Endothelial cell (in vitro differentiated cells): ENCODE measurements at regions not wholly inside any gene's neighbourhood (a gene's known extent, or its start where the extent isn't known, plus 50 kb on each side); places are given as distances from the start of the nearest gene placed in this dataset.

Experiments used
- DNase-seq: peaks from one replicate; pipeline ENCODE4 v3.0.0; 2021; ENCODE audit warnings: low spot score
- H3K27ac Mint-ChIP-seq: one replicate; pipeline ENCODE4 v1.8.0; 2021; ENCODE audit warnings: mixed read lengths, inconsistent platforms; ENCODE audit not compliant: unreplicated experiment
- H3K27me3 Mint-ChIP-seq: one replicate; pipeline ENCODE4 v1.8.0; 2021; ENCODE audit warnings: mild to moderate bottlenecking, moderate library complexity, mixed read lengths, inconsistent platforms; ENCODE audit not compliant: unreplicated experiment
- H3K36me3 Mint-ChIP-seq: one replicate; pipeline ENCODE4 v1.8.0; 2021; ENCODE audit warnings: mild to moderate bottlenecking, low read depth, mixed read lengths, inconsistent platforms; ENCODE audit not compliant: unreplicated experiment
- H3K4me1 Mint-ChIP-seq: one replicate; pipeline ENCODE4 v1.8.0; 2021; ENCODE audit warnings: mild to moderate bottlenecking, mixed read lengths, inconsistent platforms; ENCODE audit not compliant: unreplicated experiment
- H3K4me3 Mint-ChIP-seq: one replicate; pipeline ENCODE4 v1.8.0; 2021; ENCODE audit warnings: mild to moderate bottlenecking, mixed read lengths, inconsistent platforms; ENCODE audit not compliant: unreplicated experiment
- H3K9me3 Mint-ChIP-seq: one replicate; pipeline ENCODE4 v1.8.0; 2021; ENCODE audit warnings: mixed read lengths, inconsistent platforms; ENCODE audit not compliant: unreplicated experiment
- TF ChIP-seq, protein P1 (sequence below): fragments of 200-600 bp; sonication (generic); IDR thresholded peaks from one replicate; pipeline ENCODE4 v1.5.0; 2021; ENCODE audit warnings: antibody characterized with exemption; ENCODE audit not compliant: unreplicated experiment

- no peaks in the 10 kb centered on the region for H3K4me1 Mint-ChIP-seq
- H3K9me3 Mint-ChIP-seq, result peaks cover 3% of the 10 kb centered on the region
- peaks cover 5% of the 10 kb centered on the region for H3K27me3 Mint-ChIP-seq
- no peak overlapping the region for H3K27ac Mint-ChIP-seq
- DNase-seq, result no peak
- H3K4me3 Mint-ChIP-seq, result no peak overlapping the region
- TF ChIP-seq, protein P1, sequence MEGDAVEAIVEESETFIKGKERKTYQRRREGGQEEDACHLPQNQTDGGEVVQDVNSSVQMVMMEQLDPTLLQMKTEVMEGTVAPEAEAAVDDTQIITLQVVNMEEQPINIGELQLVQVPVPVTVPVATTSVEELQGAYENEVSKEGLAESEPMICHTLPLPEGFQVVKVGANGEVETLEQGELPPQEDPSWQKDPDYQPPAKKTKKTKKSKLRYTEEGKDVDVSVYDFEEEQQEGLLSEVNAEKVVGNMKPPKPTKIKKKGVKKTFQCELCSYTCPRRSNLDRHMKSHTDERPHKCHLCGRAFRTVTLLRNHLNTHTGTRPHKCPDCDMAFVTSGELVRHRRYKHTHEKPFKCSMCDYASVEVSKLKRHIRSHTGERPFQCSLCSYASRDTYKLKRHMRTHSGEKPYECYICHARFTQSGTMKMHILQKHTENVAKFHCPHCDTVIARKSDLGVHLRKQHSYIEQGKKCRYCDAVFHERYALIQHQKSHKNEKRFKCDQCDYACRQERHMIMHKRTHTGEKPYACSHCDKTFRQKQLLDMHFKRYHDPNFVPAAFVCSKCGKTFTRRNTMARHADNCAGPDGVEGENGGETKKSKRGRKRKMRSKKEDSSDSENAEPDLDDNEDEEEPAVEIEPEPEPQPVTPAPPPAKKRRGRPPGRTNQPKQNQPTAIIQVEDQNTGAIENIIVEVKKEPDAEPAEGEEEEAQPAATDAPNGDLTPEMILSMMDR, result no peak
- H3K36me3 Mint-ChIP-seq, result peaks cover 1% of the 10 kb centered on the region
These were observed 401.9 kb downstream of the PCDH20 start for GRCh38 chr13:61013796-61014195.

DNA sequence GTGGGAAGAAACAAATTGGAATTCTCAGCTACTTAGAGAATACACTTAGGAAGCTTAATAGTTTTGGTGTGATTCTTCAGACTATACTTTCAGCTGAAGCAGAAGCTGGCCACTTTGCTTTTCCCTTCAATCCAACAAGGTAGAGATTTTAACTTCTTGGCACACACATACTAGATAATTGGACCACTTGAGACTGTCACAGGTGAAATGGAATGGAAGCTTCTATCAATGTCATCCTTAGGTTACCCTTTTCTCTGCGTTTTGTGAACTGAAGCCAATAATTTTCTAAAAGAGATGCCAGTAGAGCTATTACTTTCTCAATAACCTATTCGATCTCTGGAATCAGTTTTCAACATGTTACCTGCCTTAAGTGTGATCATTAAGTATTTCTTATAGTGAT is 405.3 kb downstream of the PCDH20 start:
- Mint-ChIP-seq H3K27me3 (peaks cover 5% of the 10 kb centered on the region), H3K4me3 (no peak overlapping the region), H3K9me3 (peaks cover 16% of the 10 kb centered on the region), H3K36me3 (peaks cover 19% of the 10 kb centered on the region), H3K4me1 (no peaks in the 10 kb centered on the region), H3K27ac (no peak overlapping the region)
- TF ChIP-seq, protein P1, result no peak
- DNase-seq, result no peak

DNA sequence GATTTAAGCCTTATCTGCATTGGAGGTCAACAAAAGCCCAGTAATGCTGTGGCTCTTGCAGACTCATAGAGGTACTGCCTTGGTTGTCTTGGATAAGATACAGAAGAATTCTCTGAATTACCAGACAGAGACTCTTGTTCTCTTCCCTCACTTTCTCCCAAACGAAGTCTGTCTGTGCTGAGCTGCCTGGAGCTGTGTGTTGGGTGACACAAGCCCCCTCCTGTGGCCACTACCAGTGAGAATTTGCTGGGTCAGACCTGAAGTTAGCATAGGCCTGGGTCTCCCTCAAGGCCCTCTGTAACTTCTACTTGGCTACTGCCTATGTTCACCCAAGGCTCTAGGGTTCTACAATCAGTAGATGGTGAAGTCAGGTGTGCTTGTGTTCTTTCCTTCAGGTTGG is 413.0 kb downstream of the PCDH20 start:
- no peaks in the 10 kb centered on the region for H3K27me3 Mint-ChIP-seq
- DNase-seq, result no peak
- TF ChIP-seq, protein P1, result no peak
- no peak overlapping the region for H3K27ac Mint-ChIP-seq
- no peaks in the 10 kb centered on the region for H3K4me1 Mint-ChIP-seq
- no peak overlapping the region for H3K4me3 Mint-ChIP-seq
- H3K9me3 Mint-ChIP-seq, result peaks cover 10% of the 10 kb centered on the region
- peaks cover 13% of the 10 kb centered on the region for H3K36me3 Mint-ChIP-seq

DNA sequence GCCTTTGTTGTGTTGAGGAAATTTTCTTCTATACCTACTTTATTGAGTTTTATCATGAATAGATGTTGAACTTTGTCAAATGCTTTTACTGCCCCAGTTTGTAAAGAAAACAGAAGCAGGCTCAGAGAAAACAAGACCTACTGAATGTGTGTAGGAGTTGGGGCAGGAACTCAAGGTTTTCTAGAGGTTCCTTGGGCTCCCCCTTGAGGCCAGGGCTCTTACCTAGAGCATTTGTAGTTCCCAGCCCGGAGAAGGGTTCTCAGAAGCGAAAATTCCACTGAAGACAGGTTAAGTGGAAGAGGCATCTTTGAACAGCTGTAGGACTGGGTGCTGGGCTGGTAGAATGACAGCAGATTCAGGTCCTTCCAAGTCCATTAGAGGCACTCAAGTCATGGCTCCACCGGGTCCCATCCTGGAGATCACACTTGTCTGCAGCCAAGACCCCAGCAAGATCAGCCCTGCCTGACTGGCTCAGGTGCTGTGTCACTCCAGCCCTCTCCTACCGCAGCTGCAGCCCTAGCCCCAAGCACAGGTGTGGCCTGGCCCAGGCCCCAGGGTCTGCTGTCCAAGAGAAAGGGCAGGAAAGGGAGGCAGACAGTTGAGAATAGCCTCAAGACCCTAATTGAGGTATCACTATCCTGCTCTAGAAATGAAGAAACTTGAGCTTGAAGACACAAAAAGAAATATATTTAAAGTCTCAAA is 425.5 kb downstream of the PCDH20 start:
- no peaks in the 10 kb centered on the region for H3K4me1 Mint-ChIP-seq
- H3K4me3 Mint-ChIP-seq, result no peak overlapping the region
- no peaks in the 10 kb centered on the region for H3K27me3 Mint-ChIP-seq
- H3K36me3 Mint-ChIP-seq, result no peaks in the 10 kb centered on the region
- no peaks in the 10 kb centered on the region for H3K9me3 Mint-ChIP-seq
- H3K27ac Mint-ChIP-seq, result no peak overlapping the region
- TF ChIP-seq, protein P1, result no peak
- peak; percentile 11 for DNase-seq

- H3K27me3 Mint-ChIP-seq, result no peaks in the 10 kb centered on the region
- DNase-seq, result no peak
- no peak overlapping the region for H3K27ac Mint-ChIP-seq
- no peaks in the 10 kb centered on the region for H3K9me3 Mint-ChIP-seq
- TF ChIP-seq, protein P1, result no peak
- no peaks in the 10 kb centered on the region for H3K4me1 Mint-ChIP-seq
- H3K4me3 Mint-ChIP-seq, result no peak overlapping the region
- H3K36me3 Mint-ChIP-seq, result no peaks in the 10 kb centered on the region
These were observed 429.3 kb downstream of the PCDH20 start for GRCh38 chr13:60986301-60986700.
